Stimulated activated naive CD8-positive, alpha-beta T cell treated with anti-CD3 and anti-CD28 coated beads, Interleukin-15, amount 100 ng/mL, for 72 hours (primary cell): ENCODE measurements at regions not wholly inside any gene's neighbourhood (a gene's known extent, or its start where the extent isn't known, plus 50 kb on each side); places are given as distances from the start of the nearest gene placed in this dataset.
A peak's percentile ranks its signal among the peaks of the same experiment; 100 is the strongest.
"Not testable (repeated sequence)": the region's sequence is repeated elsewhere in the genome, so short reads cannot be mapped to it uniquely, and the experiment has no call there.

Experiments
- ATAC-seq: fragments of 150-1000 bp; cut with Tn5 transposase; 2 replicates; pipeline ENCODE4 v1.10.0; 2021; ENCODE audit warnings: mild to moderate bottlenecking, moderate library complexity
- DNase-seq, 2 donors: peaks; one replicate each; pipeline ENCODE4 v3.0.0; 2021 to 2022
- H3K27ac Mint-ChIP-seq, 2 donors: one replicate each; pipeline ENCODE4 v1.8.0; 2022; ENCODE audit warnings: mild to moderate bottlenecking in 2 of 2, mixed read lengths in 2 of 2, moderate library complexity in 2 of 2
- H3K27me3 Mint-ChIP-seq: one replicate; pipeline ENCODE4 v1.8.0; 2022; ENCODE audit warnings: mixed read lengths
- H3K4me1 Mint-ChIP-seq: one replicate; pipeline ENCODE4 v1.8.0; 2022; ENCODE audit warnings: mild to moderate bottlenecking, mixed read lengths
- H3K4me3 Mint-ChIP-seq, 2 donors: one replicate each; pipeline ENCODE4 v1.8.0; 2022; ENCODE audit warnings: mild to moderate bottlenecking in 2 of 2, mixed read lengths in 2 of 2, moderate library complexity in 1 of 2
- H3K9me3 Mint-ChIP-seq, 2 donors: one replicate each; pipeline ENCODE4 v1.8.0; 2022; ENCODE audit warnings: mixed read lengths in 2 of 2

- Mint-ChIP-seq H3K4me1 (no peaks in the 10 kb centered on the region), H3K27ac (no peak overlapping the region), H3K27me3 (no peaks in the 10 kb centered on the region), H3K9me3 (peaks cover 9% of the 10 kb centered on the region in 2 donors), H3K4me3 (no peak overlapping the region)
- no peak for DNase-seq
- peak; percentile 59 for ATAC-seq
Measured at GRCh38 chr1:219067350-219067712, 106.3 kb upstream of the LYPLAL1 start.

GRCh38 chr1:219070395-219070794, 103.3 kb upstream of the LYPLAL1 start:
- ATAC-seq, H3K4me1 Mint-ChIP-seq, H3K27me3 Mint-ChIP-seq, H3K4me3 Mint-ChIP-seq, H3K27ac Mint-ChIP-seq, DNase-seq: not testable (repeated sequence)
- H3K9me3 Mint-ChIP-seq = peaks cover 9 to 13% of the 10 kb centered on the region in 2 donors

DNA sequence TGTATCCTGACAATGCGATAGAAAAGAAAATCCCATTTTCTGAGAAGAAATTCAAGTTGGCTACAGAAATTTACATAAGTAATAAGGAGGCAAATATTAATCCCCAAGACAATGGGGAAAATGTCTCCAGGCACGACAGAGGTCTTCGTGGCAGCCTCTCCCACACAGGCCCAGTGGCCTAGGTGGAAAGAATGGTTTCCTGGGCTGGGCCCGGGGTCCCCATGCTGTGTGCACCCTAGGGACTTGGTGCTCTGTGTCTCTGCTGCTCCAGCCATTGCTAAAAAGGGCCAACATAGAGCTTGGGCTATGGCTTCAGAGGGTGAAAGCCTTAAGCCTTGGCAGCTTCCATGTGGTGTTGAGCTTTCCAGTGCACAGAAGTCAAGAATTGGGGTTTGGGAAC, 102.5 kb upstream of the LYPLAL1 start:
- ATAC-seq (no peak), DNase-seq (no peak)
- Mint-ChIP-seq H3K9me3 (peaks cover 9 to 13% of the 10 kb centered on the region in 2 donors), H3K27ac (peak overlapping the region in 1 of 2 donors; percentile 65), H3K4me3 (no peak overlapping the region), H3K27me3 (no peaks in the 10 kb centered on the region), H3K4me1 (no peaks in the 10 kb centered on the region)

DNA sequence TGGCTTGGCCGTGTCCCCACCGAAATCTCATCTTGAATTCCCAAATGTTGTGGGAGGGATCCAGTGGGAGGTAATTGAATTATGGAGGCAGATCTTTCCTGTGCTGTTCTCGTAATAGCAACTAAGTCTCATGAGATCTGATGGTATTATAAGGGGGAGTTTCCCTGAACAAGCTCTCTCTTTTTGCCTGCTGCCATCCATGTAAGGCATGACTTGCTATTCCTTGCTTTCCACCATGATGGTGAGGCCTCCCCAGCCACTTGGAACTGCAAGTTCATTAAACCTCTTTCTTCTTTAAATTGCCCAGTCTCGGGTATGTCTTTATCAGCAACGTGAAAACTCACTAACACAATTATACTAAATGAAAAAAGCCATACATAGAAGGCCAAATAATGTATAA, 101.3 kb upstream of the LYPLAL1 start:
- Mint-ChIP-seq H3K27ac (no peak overlapping the region), H3K4me1 (no peaks in the 10 kb centered on the region), H3K4me3 (no peak overlapping the region), H3K27me3 (no peaks in the 10 kb centered on the region), H3K9me3 (peaks cover 9 to 13% of the 10 kb centered on the region in 2 donors)
- DNase-seq (no peak), ATAC-seq (no peak)

DNA sequence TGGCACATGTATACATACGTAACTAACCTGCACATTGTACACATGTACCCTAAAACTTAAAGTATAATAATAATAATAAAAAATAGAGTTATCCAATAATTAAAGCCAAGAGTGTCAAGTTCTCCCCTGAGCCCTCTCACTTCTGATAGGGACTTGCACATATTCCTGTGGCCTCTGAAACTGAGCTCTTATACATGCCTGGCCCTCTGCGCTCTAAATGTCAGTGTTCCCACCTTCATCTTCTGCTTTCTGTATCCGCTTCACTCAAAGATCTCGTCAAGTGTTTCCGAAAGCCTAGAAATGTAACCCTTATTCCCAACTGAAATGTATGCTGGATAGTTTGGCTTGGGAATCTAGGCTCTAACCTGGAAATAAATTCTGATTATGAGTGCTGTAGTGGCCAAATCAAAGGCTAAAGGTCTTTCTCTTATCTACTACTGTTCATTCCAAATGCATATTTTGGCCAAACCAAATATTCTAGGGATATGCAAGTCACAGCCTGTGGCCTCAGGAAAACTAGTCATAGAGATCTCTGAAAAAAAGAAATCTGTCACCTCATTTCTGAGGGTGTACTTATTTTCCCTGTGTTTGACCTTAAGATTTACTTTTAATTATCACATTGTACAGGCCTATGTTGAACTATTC, 99.5 kb upstream of the LYPLAL1 start:
- ATAC-seq (no peak), DNase-seq (no peak)
- H3K9me3 Mint-ChIP-seq = peaks cover 9 to 13% of the 10 kb centered on the region in 2 donors
- no peaks in the 10 kb centered on the region for H3K27me3 Mint-ChIP-seq
- H3K4me1 Mint-ChIP-seq = no peaks in the 10 kb centered on the region
- H3K4me3 Mint-ChIP-seq = no peak overlapping the region
- no peak overlapping the region for H3K27ac Mint-ChIP-seq

- Mint-ChIP-seq H3K4me3 (no peak overlapping the region), H3K27ac (no peak overlapping the region), H3K9me3 (peaks cover 9 to 12% of the 10 kb centered on the region in 2 donors), H3K27me3 (no peaks in the 10 kb centered on the region), H3K4me1 (no peaks in the 10 kb centered on the region)
- no peak for ATAC-seq
- DNase-seq = no peak
Measured at GRCh38 chr1:219075121-219075879, 98.4 kb upstream of the LYPLAL1 start.

DNA sequence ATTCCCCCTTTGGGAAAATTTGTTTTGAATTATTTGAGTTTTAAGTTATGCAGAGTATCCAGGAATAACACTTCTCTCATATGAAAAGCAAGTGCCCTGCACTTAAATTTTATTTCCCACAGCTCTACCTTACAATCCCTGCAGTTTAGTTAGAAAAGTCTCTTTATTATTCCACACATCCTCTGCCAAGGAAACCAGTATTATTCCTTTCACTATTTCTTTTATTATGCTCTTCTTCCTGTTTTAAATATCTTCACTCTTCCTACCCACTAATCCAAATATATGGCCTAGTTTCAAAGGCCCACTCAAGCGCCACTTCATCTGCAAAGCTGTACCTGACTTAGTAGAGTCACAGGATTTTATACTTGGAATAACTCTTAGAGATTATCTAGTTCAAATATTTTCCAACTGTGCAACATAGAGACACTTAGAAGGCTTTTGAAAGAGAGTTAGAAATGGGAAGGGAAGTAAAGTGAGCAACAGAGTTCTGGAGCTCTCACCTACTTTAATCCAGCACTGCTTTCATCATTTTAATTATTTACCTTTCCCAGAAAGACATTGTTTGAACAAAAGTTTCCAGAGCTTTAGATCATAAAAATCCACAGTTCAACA, 97.2 kb upstream of the LYPLAL1 start:
- H3K4me3 Mint-ChIP-seq = no peak overlapping the region
- H3K27me3 Mint-ChIP-seq = no peaks in the 10 kb centered on the region
- peaks cover 7 to 9% of the 10 kb centered on the region in 2 donors for H3K9me3 Mint-ChIP-seq
- DNase-seq (no peak), ATAC-seq (no peak)
- no peaks in the 10 kb centered on the region for H3K4me1 Mint-ChIP-seq
- no peak overlapping the region for H3K27ac Mint-ChIP-seq

DNA sequence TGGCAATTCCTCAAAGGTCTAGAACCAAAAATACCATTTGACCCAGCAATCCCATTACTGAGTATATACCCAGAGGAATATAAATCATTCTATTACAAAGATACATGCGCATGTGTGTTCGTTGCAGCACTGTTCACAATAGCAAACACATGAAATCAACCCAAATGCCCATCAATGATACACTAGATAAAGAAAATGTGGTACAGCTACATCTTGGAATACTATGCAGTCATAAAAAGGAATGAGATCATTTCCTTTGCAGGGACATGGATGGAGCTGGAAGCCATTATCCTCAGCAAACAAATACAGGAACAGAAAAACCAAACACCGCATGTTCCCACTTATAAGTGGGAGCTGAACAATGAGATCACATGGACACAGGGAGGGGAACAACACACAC, 95.9 kb upstream of the LYPLAL1 start:
- not testable (repeated sequence) for H3K9me3 Mint-ChIP-seq, H3K4me1 Mint-ChIP-seq, H3K27ac Mint-ChIP-seq

GRCh38 chr1:219081943-219082925, 91.4 kb upstream of the LYPLAL1 start:
- no peak for ATAC-seq
- no peak for DNase-seq
- H3K4me3 Mint-ChIP-seq = no peak overlapping the region
- H3K4me1 Mint-ChIP-seq = no peaks in the 10 kb centered on the region
- H3K27me3 Mint-ChIP-seq = no peaks in the 10 kb centered on the region
- no peaks in the 10 kb centered on the region for H3K9me3 Mint-ChIP-seq
- H3K27ac Mint-ChIP-seq = no peak overlapping the region

More for the DNA sequence above, 95.9 kb upstream of the LYPLAL1 start:
- DNase-seq, ATAC-seq, H3K27me3 Mint-ChIP-seq, H3K4me3 Mint-ChIP-seq: not testable (repeated sequence)

- Mint-ChIP-seq H3K27me3 (no peaks in the 10 kb centered on the region), H3K4me3 (no peak overlapping the region), H3K4me1 (no peaks in the 10 kb centered on the region), H3K27ac (no peak overlapping the region), H3K9me3 (no peaks in the 10 kb centered on the region)
- ATAC-seq (no peak), DNase-seq (no peak)
Measured at GRCh38 chr1:219083631-219084030, 90.0 kb upstream of the LYPLAL1 start.

- H3K9me3 Mint-ChIP-seq = peaks cover 0 to 3% of the 10 kb centered on the region in 2 donors
- no peak overlapping the region for H3K4me3 Mint-ChIP-seq
- no peak for DNase-seq
- ATAC-seq = no peak
- H3K27me3 Mint-ChIP-seq = no peaks in the 10 kb centered on the region
- H3K27ac Mint-ChIP-seq = no peak overlapping the region
- H3K4me1 Mint-ChIP-seq = no peaks in the 10 kb centered on the region
Measured at GRCh38 chr1:219085082-219085481, 88.6 kb upstream of the LYPLAL1 start.

DNA sequence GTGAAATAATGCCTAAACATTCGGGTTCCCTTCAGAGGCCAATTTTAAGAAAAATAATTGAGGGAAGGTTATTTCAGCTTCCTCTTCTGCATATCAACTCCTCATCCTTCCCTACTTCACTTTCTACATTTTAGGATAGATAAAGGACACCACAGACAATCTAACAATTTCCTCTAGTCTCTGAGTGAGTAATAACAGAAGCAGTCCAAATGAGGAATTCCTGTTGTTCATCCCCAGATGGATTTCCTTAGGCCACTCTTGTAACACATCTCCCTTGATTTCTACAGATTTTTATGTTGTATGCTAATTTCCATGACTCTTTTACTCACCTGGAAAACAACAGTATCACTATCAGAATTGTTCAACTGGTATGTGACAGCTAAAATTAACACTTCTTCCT, 87.7 kb upstream of the LYPLAL1 start:
- H3K9me3 Mint-ChIP-seq = peaks cover 0 to 8% of the 10 kb centered on the region in 2 donors
- DNase-seq (no peak), ATAC-seq (no peak)
- no peaks in the 10 kb centered on the region for H3K4me1 Mint-ChIP-seq
- no peak overlapping the region for H3K27ac Mint-ChIP-seq
- H3K4me3 Mint-ChIP-seq = no peak overlapping the region
- H3K27me3 Mint-ChIP-seq = no peaks in the 10 kb centered on the region

- DNase-seq (no peak), ATAC-seq (no peak)
- no peaks in the 10 kb centered on the region for H3K27me3 Mint-ChIP-seq
- H3K27ac Mint-ChIP-seq = no peak overlapping the region
- peaks cover 0 to 8% of the 10 kb centered on the region in 2 donors for H3K9me3 Mint-ChIP-seq
- no peaks in the 10 kb centered on the region for H3K4me1 Mint-ChIP-seq
- H3K4me3 Mint-ChIP-seq = no peak overlapping the region
Measured at GRCh38 chr1:219086956-219087469, 86.7 kb upstream of the LYPLAL1 start.

- no peak for DNase-seq
- Mint-ChIP-seq H3K4me3 (no peak overlapping the region), H3K9me3 (peaks cover 0 to 8% of the 10 kb centered on the region in 2 donors), H3K4me1 (no peaks in the 10 kb centered on the region), H3K27me3 (no peaks in the 10 kb centered on the region), H3K27ac (no peak overlapping the region)
- no peak for ATAC-seq
Measured at GRCh38 chr1:219088778-219089557, 84.7 kb upstream of the LYPLAL1 start.
